ENCODE measurements at regions not wholly inside any gene's neighbourhood (a gene's known extent, or its start where the extent isn't known, plus 50 kb on each side); places are given as distances from the start of the nearest gene placed in this dataset.

DNA sequence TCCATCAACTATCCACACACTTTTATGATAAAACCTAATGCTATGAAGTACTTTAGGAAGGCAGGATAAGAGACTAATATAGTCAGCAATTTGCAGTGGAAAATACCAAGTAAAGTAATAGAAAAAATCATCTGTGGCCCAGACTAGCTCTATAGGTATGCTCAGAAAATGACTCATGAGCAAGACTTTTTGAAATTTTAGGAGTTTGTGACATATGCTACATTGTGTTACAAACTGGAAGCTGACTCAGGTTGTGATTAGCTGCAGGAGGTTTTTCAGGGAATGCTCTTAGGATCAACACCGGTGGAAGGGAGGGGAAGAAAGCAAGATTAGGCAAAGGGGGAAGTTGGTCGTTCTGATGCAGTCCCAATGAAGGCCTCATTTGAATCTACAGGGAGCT lies 56.1 kb downstream of the FEZF1 start:
- DNase-seq (ENCODE audit: low spot score) = no peak

DNA sequence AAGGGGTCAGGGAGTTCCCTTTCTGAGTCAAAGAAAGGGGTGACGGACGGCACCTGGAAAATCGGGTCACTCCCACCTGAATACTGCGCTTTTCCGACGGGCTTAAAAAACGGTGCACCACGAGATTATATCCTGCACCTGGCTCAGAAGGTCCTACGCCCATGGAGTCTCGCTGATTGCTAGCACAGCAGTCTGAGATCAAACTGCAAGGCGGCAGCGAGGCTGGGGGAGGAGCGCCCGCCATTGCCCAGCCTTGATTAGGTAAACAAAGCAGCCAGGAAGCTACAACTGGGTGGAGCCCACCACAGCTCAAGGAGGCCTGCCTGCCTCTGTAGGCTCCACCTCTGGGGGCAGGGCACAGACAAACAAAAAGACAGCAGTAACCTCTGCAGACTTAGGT lies 65.8 kb downstream of the FEZF1 start:
- peak; percentile 29 for DNase-seq (ENCODE audit: low spot score)

DNA sequence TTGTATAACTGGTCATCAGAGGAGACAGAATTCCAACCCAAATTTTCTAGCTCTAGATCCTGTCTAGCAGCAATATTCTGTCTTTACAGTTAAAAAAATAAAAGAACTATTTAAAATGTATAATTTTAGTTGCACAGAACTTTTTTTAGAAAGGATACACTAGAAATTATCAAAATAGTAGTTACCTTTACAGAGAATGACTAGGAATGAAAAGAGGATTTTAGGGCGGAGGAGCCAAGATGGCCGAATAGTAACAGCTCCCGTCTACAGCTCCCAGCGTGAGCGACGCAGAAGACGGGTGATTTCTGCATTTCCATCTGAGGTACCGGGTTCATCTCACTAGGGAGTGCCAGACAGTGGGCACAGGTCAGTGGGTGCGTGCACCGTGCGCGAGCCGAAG lies 66.3 kb downstream of the FEZF1 start:
- peak; percentile 15 for DNase-seq (ENCODE audit: low spot score)

DNA sequence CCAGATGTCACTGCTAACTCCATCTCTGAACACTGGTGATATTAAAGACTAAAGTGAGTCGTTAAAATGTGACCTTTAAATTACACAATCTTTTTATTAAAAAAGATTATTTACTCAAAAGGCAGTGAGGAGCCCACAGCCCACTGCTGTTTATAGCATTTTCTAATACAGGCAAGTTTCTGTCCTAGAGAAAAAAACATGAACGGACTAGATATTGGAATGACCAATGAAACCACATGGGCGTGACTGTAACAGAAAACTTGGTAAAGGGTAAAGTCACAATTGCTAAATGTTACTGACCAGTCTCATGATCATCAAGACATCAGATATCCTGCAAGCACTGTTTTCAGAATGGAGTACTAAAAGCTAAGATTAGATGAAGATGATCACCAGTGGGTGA lies 78.7 kb downstream of the FEZF1 start:
- no peak for DNase-seq (ENCODE audit: low spot score)

DNA sequence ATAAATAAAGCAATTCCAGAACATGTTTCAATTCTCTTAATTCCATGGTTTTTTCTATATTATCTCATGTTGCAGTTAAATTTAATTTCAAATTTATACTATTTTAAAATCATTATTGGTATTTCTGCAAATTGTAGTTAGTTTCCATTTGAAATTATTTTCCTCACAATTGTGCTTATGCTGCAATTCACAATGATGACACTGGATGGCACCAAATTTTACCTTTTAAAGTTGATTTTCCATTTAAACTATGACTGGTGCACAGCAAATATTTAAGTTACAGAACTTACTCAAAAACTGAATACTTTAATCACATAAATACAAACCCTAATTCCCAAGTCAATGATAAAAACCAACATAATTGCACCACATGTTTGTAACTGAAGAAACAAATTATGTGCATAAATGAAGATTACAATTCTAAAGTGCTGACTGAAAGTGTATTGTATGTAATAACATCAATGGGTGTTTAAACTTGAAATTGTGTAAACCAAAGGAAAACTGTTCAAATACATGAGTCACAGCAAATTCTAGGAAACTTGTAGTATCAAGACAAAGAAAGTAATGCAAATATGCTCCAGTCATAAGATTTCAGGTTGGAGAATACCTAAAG lies 75.3 kb upstream of the AASS start:
- DNase-seq (ENCODE audit: low spot score) = peak; percentile 8

DNA sequence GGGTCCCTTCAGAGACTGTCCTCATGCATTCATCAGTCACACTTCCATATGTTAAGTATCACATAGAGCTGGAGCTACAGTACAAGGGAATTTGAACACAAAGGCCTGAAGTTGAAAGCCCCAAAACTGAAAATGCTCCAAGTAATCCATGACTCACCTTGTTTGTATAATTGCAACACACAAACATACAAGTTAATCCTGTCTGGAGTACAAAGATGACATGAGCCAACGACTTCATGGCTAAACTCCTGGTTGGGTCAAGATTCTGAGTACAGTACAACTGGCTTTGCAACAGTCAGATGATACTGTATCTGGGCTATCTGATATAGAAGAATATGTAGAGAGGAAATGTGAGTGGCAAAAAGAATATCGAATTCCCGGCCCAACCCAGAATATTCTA lies 73.1 kb upstream of the AASS start:
- DNase-seq (ENCODE audit: low spot score) = no peak

DNA sequence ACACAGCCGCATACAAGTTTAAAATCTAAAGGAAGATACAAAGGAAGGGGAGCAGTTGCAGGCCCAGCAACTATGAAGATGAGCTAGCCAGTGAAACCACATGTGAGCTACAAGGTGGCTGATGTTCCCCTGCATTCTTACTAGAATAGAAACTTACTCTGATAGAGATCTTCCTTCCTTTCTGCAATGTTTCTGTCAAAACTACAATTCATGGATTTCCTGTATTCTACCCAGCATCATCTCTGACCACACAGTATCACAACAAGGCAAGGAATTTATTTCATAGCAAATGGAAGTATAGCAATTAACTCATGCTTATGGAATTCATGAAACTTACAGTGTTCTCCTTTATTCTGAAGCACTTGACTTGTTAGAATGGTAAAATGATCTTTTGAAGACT lies 68.7 kb upstream of the AASS start:
- DNase-seq (ENCODE audit: low spot score) = no peak

DNA sequence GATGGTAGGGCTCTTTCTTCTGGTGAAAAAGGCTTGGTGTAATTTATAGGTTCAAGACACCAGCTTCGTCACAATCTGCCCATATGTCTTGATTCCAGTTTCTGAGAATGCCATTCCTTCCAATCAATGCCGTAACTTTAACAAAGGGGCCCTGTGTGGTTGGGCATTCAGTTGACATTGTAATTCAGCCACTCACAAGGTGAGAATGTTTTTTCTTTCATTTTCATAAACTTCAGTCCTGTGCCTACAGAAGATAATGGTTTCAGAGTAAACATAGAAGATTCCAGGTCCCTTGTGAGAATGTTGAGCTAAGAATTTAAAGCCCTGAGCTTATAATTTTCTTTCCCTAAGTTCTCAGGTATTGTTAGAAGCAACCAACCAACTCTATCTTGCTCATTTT lies 67.3 kb upstream of the AASS start:
- no peak for DNase-seq (ENCODE audit: low spot score)

DNA sequence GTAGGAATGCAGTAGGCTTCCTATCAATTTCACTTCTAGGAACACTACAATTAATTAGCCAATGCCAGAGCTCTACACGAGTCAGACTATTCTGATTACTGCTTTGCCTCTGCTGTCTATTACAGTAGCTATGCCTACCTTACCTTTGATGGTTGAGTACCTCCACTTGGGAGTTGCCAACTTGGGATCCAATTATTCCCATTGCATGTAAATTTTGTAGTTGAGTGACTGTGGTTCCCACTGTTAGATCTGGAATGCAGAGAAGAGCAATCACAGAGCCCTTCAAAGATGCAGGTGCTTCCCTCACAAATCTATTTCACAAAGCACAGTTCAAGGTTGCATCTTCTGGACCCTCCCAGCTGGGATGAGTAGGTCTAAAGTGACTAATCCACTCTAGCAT lies 62.9 kb upstream of the AASS start:
- DNase-seq (ENCODE audit: low spot score) = no peak

DNA sequence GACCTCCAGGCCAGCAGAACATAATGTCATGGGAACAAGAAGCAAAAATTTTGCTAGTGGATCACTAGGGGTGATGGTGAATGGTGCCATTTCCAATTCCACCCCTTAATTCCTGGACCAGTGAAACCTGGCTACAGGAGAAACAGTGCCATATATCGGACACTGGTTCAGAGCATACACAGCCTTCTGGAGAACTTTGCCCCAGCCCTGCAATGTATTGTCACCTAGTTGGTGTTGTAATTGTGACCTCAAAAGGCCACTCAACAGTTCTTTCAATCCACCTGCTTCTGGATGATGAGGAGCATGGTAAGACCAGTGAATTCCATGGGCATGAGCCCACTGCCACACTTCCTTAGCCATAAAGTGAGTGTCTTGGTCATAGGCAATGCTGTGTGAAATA lies 59.8 kb upstream of the AASS start:
- DNase-seq (ENCODE audit: low spot score) = no peak

DNA sequence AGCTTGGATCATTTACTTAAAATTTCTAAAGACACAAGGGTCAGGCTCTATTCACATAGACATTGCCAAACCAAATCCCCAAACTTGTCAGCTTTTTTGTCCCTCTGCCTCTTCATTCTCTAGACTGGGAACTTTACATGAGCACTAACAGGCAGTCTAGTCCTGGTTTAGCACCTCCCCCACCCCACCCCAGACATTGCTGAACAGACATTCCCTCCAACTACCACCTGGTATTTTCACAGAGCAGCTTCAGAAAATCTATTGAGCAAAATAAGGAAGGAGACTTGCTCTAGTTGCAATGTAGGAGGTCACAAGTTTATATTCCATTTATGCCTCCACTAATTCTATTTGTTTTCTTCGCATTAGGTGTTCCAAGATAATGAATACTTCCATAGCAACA lies 56.8 kb upstream of the AASS start:
- no peak for DNase-seq (ENCODE audit: low spot score)

DNA sequence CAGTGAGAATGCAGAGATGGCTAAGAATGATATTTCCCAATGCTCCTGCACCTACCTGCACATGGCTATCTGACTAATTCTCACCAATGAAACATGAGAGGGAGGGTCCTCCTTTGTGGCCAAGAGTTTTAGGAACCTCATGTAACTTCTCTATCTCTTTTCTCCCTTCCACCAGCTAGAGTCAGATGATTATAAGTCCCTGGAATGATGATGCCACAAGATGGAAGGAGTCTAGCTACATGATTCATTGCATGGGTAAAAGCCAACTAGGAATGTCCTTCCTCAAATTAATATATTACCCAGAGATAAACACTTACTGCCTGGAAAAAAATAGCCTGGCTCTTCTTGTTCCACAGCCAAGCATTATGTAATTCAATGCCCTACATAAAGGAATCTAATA lies 55.1 kb upstream of the AASS start:
- no peak for DNase-seq (ENCODE audit: low spot score)

DNA sequence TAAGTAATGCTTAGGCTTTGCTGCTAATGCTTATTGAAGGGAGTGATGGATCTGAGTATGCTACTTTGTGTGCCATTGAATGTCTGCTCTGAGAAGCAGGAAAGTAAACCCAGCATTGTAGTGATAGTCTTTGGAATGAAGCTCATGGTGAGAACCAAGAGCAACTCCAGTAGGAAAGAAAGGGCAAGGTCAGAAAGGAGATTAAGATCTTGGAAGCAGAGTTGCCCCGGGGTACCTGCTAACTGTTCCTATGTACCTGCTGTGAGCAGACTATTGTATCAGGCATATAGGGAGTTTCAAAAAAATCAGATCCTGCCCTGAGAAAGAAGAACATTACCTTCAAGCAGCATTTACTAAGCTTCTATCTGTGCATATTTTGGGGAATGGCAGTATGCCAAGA lies 54.5 kb upstream of the AASS start:
- no peak for DNase-seq (ENCODE audit: low spot score)
